ENCODE measurements at regions not wholly inside any gene's neighbourhood (a gene's known extent, or its start where the extent isn't known, plus 50 kb on each side); places are given as distances from the start of the nearest gene placed in this dataset.

DNA sequence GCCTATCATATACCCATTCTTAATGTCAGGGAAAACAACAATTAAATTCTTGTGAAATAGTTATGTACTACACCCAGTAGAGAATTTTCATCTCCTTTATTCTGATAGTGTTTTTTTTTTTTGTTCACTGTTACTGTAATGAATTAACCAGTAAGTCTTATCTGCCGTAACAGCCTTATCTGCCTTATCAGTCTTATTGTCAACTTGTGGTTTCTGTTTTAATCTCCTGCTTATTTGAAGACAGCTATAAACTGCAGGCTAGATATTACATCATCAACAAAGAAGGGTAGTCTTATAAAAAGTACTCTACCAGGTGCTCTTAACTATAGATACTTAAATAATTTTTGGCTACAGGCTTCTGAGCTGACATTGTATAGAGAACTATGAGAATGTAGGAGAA lies 79.5 kb downstream of the MAGEB5 start:
- TF ChIP-seq RAD21 (IDR thresholded peaks at IDR 0.05; ENCODE audit: low read depth): no peak
- TF ChIP-seq REST (IDR thresholded peaks at IDR 0.05; ENCODE audit: low read depth): no peak
- no peak for TF ChIP-seq EGR1 (IDR thresholded peaks at IDR 0.05)
- TF ChIP-seq NFIC (IDR thresholded peaks at IDR 0.05): no peak
- TF ChIP-seq TCF12 (IDR thresholded peaks at IDR 0.05; ENCODE audit: low read depth): no peak
- TF ChIP-seq CREB1 (IDR thresholded peaks at IDR 0.05; ENCODE audit: low read depth): no peak

Data from Ishikawa (cell line).